Neuronal stem cell (in vitro differentiated cells): ENCODE measurements at regions not wholly inside any gene's neighbourhood (a gene's known extent, or its start where the extent isn't known, plus 50 kb on each side); places are given as distances from the start of the nearest gene placed in this dataset.

ENCODE experiments used
- DNase-seq: peaks from one replicate; pipeline ENCODE4 v3.0.0-alpha.2; 2013; ENCODE audit warnings: low spot score
- H2AFZ ChIP-seq: one replicate; pipeline ENCODE4 v1.6.1; 2013; ENCODE audit warnings: mild to moderate bottlenecking, low read length, inconsistent platforms
- H2AK5ac ChIP-seq: 2 replicates; pipeline ENCODE4 v1.6.1; 2013; ENCODE audit warnings: low read depth, mild to moderate bottlenecking, inconsistent platforms, low read length, moderate library complexity, mixed read lengths
- H2BK120ac ChIP-seq: 2 replicates; pipeline ENCODE4 v1.6.1; 2013; ENCODE audit warnings: low read depth, mild to moderate bottlenecking, inconsistent platforms, low read length, moderate library complexity, mixed read lengths
- H2BK12ac ChIP-seq: one replicate; pipeline ENCODE4 v1.6.1; 2013; ENCODE audit warnings: low read length, inconsistent platforms
- H2BK15ac ChIP-seq: 2 replicates; pipeline ENCODE4 v1.6.1; 2013; ENCODE audit warnings: mild to moderate bottlenecking, low read length, inconsistent platforms, mixed read lengths
- H2BK5ac ChIP-seq: one replicate; pipeline ENCODE4 v1.6.1; 2013; ENCODE audit warnings: inconsistent platforms, mild to moderate bottlenecking, low read length, moderate library complexity
- H3K14ac ChIP-seq: one replicate; pipeline ENCODE4 v1.6.1; 2013; ENCODE audit warnings: low read length, inconsistent platforms
- H3K18ac ChIP-seq: 2 replicates; pipeline ENCODE4 v1.6.1; 2013; ENCODE audit warnings: low read length, inconsistent platforms
- H3K23ac ChIP-seq: 2 replicates; pipeline ENCODE4 v1.6.1; 2013; ENCODE audit warnings: low read depth, mild to moderate bottlenecking, mixed read lengths, low read length, inconsistent platforms; ENCODE audit not compliant: poor library complexity
- H3K27ac ChIP-seq: replicated peaks from 3 replicates; pipeline ENCODE4 v1.5.1; 2013; ENCODE audit warnings: low read length, inconsistent platforms
- H3K27me3 ChIP-seq, 3 experiments: 2 replicates each; pipeline ENCODE4 v1.6.1; 2013; ENCODE audit warnings: low read length in 3 of 3, mild to moderate bottlenecking in 2 of 3, inconsistent platforms in 1 of 3, low read depth in 1 of 3, mixed read lengths in 1 of 3, moderate library complexity in 1 of 3; ENCODE audit not compliant: control insufficient read depth in 3 of 3, insufficient read depth in 3 of 3
- H3K36me3 ChIP-seq, 2 donors: replicated peaks in 1 of 2; 2 replicates each; pipeline ENCODE4 v1.6.1; 2013; ENCODE audit warnings: low read length in 2 of 2; ENCODE audit not compliant: control insufficient read depth in 2 of 2, insufficient read depth in 2 of 2
- H3K4ac ChIP-seq: 2 replicates; pipeline ENCODE4 v1.6.1; 2013; ENCODE audit warnings: inconsistent platforms, mild to moderate bottlenecking, low read length, moderate library complexity
- H3K4me1 ChIP-seq, 2 donors: 1 replicate in 1 of 2; 2 replicates in 1 of 2; pipeline ENCODE4 v1.6.1; 2013; ENCODE audit warnings: low read length in 2 of 2, low read depth in 1 of 2; ENCODE audit not compliant: control insufficient read depth in 2 of 2, insufficient read depth in 1 of 2
- H3K4me2 ChIP-seq: one replicate; pipeline ENCODE4 v1.6.1; 2013; ENCODE audit warnings: mild to moderate bottlenecking, low read length, inconsistent platforms; ENCODE audit not compliant: insufficient read depth, poor library complexity, severe bottlenecking
- H3K4me3 ChIP-seq, 2 donors: 2 replicates each; pipeline ENCODE4 v1.5.1; 2013; ENCODE audit warnings: low read length in 2 of 2, mild to moderate bottlenecking in 2 of 2, inconsistent platforms in 1 of 2, moderate library complexity in 1 of 2
- H3K79me1 ChIP-seq: one replicate; pipeline ENCODE4 v1.6.1; 2013; ENCODE audit warnings: low read depth, mild to moderate bottlenecking, inconsistent platforms, low read length, moderate library complexity
- H3K9ac ChIP-seq: one replicate; pipeline ENCODE4 v1.6.1; 2013; ENCODE audit warnings: mild to moderate bottlenecking, low read depth, low read length, inconsistent platforms; ENCODE audit not compliant: poor library complexity
- H3K9me3 ChIP-seq, 2 donors: replicated peaks in 1 of 2; 2 replicates each; pipeline versions ENCODE3 to v1.6.1; 2013; ENCODE audit warnings: low read length in 2 of 2, mild to moderate bottlenecking in 2 of 2, inconsistent platforms in 1 of 2, low read depth in 1 of 2, mixed read lengths in 1 of 2, moderate library complexity in 1 of 2; ENCODE audit not compliant: control insufficient read depth in 2 of 2, insufficient read depth in 1 of 2
- H4K8ac ChIP-seq: one replicate; pipeline ENCODE4 v1.6.1; 2013; ENCODE audit warnings: low read depth, mild to moderate bottlenecking, inconsistent platforms, low read length, moderate library complexity
- H4K91ac ChIP-seq: one replicate; pipeline ENCODE4 v1.6.1; 2013; ENCODE audit warnings: low read length, low read depth, mild to moderate bottlenecking, inconsistent platforms; ENCODE audit not compliant: poor library complexity
- WGBS, 2 donors: extraction: QIAGEN DNeasy Blood & Tissue Kit; methylation state at CpG; one replicate each; pipeline ENCODE4 v1.1.7; 2013; ENCODE audit warnings: missing lambda C conversion rate in 2 of 2, mixed read lengths in 1 of 2; ENCODE audit not compliant: insufficient read length in 2 of 2, insufficient replicate concordance in 1 of 2; ENCODE audit errors: extremely low coverage in 2 of 2; 5-methylcytosine and 5-hydroxymethylcytosine counted together

DNA sequence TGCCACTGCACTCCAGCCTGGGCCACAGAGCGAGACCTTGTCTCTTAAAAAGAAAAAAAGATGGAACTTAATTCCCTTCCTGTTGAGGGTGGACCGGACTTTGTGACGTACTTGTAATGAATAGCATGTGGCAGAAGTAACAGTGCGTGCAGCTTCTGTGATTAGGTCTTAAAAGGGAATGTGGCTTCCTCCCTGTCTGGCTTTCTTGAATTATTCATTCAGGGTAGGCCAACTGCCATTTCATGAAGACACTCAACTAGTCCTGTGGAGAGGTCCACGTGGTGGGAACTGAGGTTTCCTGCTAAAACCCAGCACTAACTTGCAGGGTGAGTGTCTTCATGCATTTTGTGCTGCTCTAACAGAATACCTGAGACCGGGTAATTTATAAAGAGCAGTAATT, 98.9 kb upstream of the PIAS1 start:
- H2AK5ac ChIP-seq = no peak overlapping the region
- no peaks in the 10 kb centered on the region for H3K79me1 ChIP-seq
- H3K9ac ChIP-seq = no peak overlapping the region
- no peak overlapping the region for H2BK15ac ChIP-seq
- no peak overlapping the region for H2BK12ac ChIP-seq
- no peaks in the 10 kb centered on the region for H3K36me3 ChIP-seq
- H3K4ac ChIP-seq = no peak overlapping the region
- no peak overlapping the region for H3K23ac ChIP-seq
- H3K4me1 ChIP-seq = peaks cover 0 to 9% of the 10 kb centered on the region in 2 donors
- peaks cover 2 to 4% of the 10 kb centered on the region in 2 donors for H3K9me3 ChIP-seq
- no peak overlapping the region for H2BK120ac ChIP-seq
- peak overlapping the region; percentile 65 for H2AFZ ChIP-seq
- no peak overlapping the region for H4K91ac ChIP-seq
- H3K4me3 ChIP-seq = no peak overlapping the region
- H3K27me3 ChIP-seq = peaks cover 0 to 4% (median 0%) of the 10 kb centered on the region in 3 experiments
- no peak overlapping the region for H3K18ac ChIP-seq
- no peak overlapping the region for H3K27ac ChIP-seq
- DNase-seq = no peak
- H3K14ac ChIP-seq = no peak overlapping the region
- H3K4me2 ChIP-seq = no peak overlapping the region
- no peak overlapping the region for H2BK5ac ChIP-seq
- whole genome bisulfite sequencing, 2 donors = no CpG with 5 or more reads among the region's 6 CpGs
- H4K8ac ChIP-seq = no peak overlapping the region

DNA sequence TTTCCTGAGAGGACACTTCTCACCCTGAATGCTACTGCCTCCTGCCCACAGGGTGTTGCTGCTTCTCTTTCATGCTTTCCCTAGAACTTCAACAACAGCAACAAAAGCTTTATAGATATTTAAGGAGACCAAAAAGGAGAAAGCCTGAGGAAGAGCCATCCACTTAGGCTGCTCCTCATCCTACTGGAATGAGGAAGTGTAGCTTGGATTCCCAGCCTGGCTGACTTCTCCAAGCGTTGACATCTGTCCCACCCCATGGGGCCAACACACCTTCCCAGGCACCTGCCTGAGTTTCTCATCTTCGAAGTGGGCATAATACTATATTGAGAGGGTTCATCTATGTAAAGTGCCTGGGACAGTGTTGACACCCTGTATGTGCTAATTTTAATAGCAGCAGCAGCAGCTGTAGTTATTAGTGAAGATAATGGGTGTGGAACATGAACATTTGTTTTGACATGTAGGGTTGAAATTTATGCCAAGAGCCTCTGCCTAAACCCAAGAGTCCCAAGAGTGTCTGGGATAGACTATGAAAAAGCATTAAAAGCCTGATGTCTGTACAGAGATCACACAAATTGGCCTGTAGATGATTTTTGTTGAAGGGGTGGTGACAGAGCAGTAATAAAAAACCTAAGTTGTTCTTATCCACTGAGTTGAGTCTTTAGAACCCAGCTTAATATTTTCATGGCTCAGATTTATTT, 96.5 kb upstream of the PIAS1 start:
- Histone ChIP-seq H4K91ac (no peak overlapping the region), H2AK5ac (no peak overlapping the region), H3K36me3 (no peaks in the 10 kb centered on the region), H3K27ac (no peak overlapping the region), H3K9ac (no peak overlapping the region), H3K18ac (no peak overlapping the region), H2BK15ac (no peak overlapping the region), H3K14ac (no peak overlapping the region), H3K23ac (no peak overlapping the region), H3K27me3 (peaks cover 0 to 4% (median 0%) of the 10 kb centered on the region in 3 experiments), H2BK5ac (no peak overlapping the region), H3K79me1 (no peaks in the 10 kb centered on the region), H3K9me3 (peaks cover 2 to 4% of the 10 kb centered on the region in 2 donors), H2AFZ (no peak overlapping the region), H4K8ac (no peak overlapping the region), H3K4me3 (no peak overlapping the region), H3K4me1 (peaks cover 10 to 14% of the 10 kb centered on the region in 2 donors), H2BK120ac (no peak overlapping the region), H3K4me2 (no peak overlapping the region), H3K4ac (no peak overlapping the region), H2BK12ac (no peak overlapping the region)
- DNase-seq = no peak
- WGBS, 2 donors = no CpG with 5 or more reads among the region's 2 CpGs

DNA sequence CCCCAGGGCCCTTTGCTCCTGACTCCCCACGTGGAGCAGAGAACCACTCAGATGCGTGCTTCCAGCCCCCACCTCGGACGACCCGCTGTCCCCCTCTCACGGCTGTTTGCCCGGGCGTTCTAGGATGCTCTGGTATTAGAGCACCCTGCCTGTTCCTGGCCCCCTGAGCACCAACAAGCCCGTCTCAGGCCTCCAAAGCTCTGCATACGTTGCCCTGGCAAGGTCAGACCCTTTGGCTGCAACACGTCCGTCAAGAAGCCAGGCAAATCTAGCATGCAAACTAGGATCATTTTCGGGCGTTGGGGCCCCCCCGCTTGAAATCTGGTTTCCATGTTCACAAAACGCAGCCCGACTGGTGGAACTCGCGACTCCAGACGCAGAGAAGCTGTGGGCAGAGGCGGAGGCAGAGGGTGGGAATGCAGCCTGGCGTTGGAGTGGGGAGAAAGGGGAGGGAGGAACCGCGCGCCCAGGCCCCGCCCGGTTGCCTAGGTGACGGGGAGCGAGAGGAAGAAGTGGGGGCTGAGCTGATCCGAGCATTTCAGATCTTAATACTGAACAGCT, 86.2 kb upstream of the PIAS1 start:
- Histone ChIP-seq H2BK120ac (peak overlapping the region; percentile 72), H3K4me3 (peak overlapping the region; percentile 35 to 57), H3K9ac (peak overlapping the region; percentile 70), H3K4me2 (peak overlapping the region; percentile 88), H2BK5ac (no peak overlapping the region), H4K8ac (peak overlapping the region; percentile 95), H3K79me1 (no peaks in the 10 kb centered on the region), H4K91ac (no peak overlapping the region), H3K23ac (no peak overlapping the region), H3K27ac (peak overlapping the region; percentile 56), H2BK15ac (no peak overlapping the region), H3K27me3 (no peaks in the 10 kb centered on the region), H3K4ac (peak overlapping the region; percentile 24), H3K4me1 (peaks cover 13% of the 10 kb centered on the region in 2 donors), H2AK5ac (no peak overlapping the region), H2AFZ (peak overlapping the region; percentile 94), H3K18ac (peak overlapping the region; percentile 92), H3K9me3 (no peaks in the 10 kb centered on the region), H3K36me3 (no peaks in the 10 kb centered on the region), H3K14ac (no peak overlapping the region), H2BK12ac (peak overlapping the region; percentile 79)
- DNase-seq = peak; percentile 72
- no CpG with 5 or more reads among the region's 30 CpGs for WGBS, 2 donors

DNA sequence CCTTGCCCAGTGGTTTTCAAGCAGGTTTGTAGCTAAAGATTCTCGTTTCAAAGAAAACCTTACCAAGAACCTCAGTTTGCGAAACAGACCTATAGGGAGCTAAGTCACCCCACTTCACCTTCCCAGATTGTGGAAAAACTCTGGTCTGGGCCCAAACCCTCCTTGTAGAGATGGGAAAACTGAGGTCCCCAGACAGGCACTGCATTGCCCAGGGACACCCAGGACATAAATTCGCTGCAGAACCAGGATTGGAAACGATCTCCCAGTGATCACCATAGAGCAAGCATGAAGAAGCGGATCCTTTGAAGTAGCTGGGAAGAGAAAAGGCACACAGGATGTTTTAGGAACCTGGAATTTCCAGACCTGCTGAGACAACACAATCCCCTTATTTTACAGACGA, 85.6 kb upstream of the PIAS1 start:
- Histone ChIP-seq H4K8ac (no peak overlapping the region), H2BK120ac (no peak overlapping the region), H3K4ac (no peak overlapping the region), H3K79me1 (no peaks in the 10 kb centered on the region), H3K23ac (no peak overlapping the region), H4K91ac (no peak overlapping the region), H3K9ac (no peak overlapping the region), H2AFZ (peak overlapping the region; percentile 94), H3K4me1 (peaks cover 13% of the 10 kb centered on the region in 2 donors), H3K14ac (no peak overlapping the region), H2BK5ac (no peak overlapping the region), H3K27me3 (no peaks in the 10 kb centered on the region), H2BK12ac (peak overlapping the region; percentile 64), H2BK15ac (peak overlapping the region; percentile 42), H3K18ac (peak overlapping the region; percentile 16), H3K36me3 (no peaks in the 10 kb centered on the region), H3K27ac (peak overlapping the region; percentile 38), H2AK5ac (no peak overlapping the region), H3K4me2 (peak overlapping the region; percentile 88), H3K9me3 (no peaks in the 10 kb centered on the region), H3K4me3 (peak overlapping the region in 1 of 2 donors; percentile 57)
- WGBS, 2 donors = no CpG with 5 or more reads among the region's 6 CpGs
- DNase-seq = peak; percentile 23
